Fibroblast of lung (primary cell): ENCODE measurements at regions not wholly inside any gene's neighbourhood (a gene's known extent, or its start where the extent isn't known, plus 50 kb on each side); places are given as distances from the start of the nearest gene placed in this dataset.

Experiments used
- DNase-seq, 2 donors: peaks; one replicate each; pipeline versions ENCODE4 v3.0.0 to v3.0.0-alpha.2; 2010; ENCODE audit warnings: low read depth in 2 of 2
- H2AFZ ChIP-seq: 2 replicates; pipeline ENCODE4 v1.5.1; 2012; ENCODE audit warnings: low read length, control low read depth, inconsistent platforms
- H3K27ac ChIP-seq: 2 replicates; pipeline ENCODE4 v1.5.1; 2011; ENCODE audit warnings: low read length, control low read depth; ENCODE audit not compliant: insufficient read depth
- H3K27me3 ChIP-seq: 2 replicates; pipeline ENCODE4 v1.5.1; 2011; ENCODE audit warnings: mild to moderate bottlenecking, low read length; ENCODE audit not compliant: control insufficient read depth, insufficient read depth
- H3K36me3 ChIP-seq: 2 replicates; pipeline ENCODE4 v1.5.1; 2011; ENCODE audit warnings: low read length; ENCODE audit not compliant: control insufficient read depth, insufficient read depth
- H3K4me1 ChIP-seq: 2 replicates; pipeline ENCODE4 v1.5.1; 2011; ENCODE audit warnings: low read length; ENCODE audit not compliant: control insufficient read depth, insufficient read depth; ENCODE audit errors: extremely low read depth
- H3K4me2 ChIP-seq: 2 replicates; pipeline ENCODE4 v1.5.1; 2011; ENCODE audit warnings: low read length, control low read depth; ENCODE audit not compliant: insufficient read depth; ENCODE audit errors: extremely low read depth
- H3K4me3 ChIP-seq, 4 experiments: fragments of 200-600 bp in 1 of 4; sonication (generic) in 1 of 4; replicated peaks in 1 of 4; 2 replicates each; pipeline ENCODE4 v1.5.1; 2011 to 2016; ENCODE audit warnings: low read length in 4 of 4, low read depth in 3 of 4, mild to moderate bottlenecking in 3 of 4, control low read depth in 2 of 4, inconsistent platforms in 1 of 4, mixed read lengths in 1 of 4; ENCODE audit not compliant: insufficient read depth in 1 of 4; ENCODE audit errors: control extremely low read depth in 1 of 4
- H3K79me2 ChIP-seq: 2 replicates; pipeline ENCODE4 v1.5.1; 2012; ENCODE audit warnings: mild to moderate bottlenecking, low read length, inconsistent platforms; ENCODE audit not compliant: control insufficient read depth, insufficient read depth
- H3K9ac ChIP-seq: 2 replicates; pipeline ENCODE4 v1.5.1; 2011; ENCODE audit warnings: mild to moderate bottlenecking, low read length, control low read depth; ENCODE audit not compliant: insufficient read depth
- H3K9me3 ChIP-seq: 2 replicates; pipeline ENCODE4 v1.5.1; 2012; ENCODE audit warnings: low read depth, low read length; ENCODE audit not compliant: control insufficient read depth, insufficient read depth
- H4K20me1 ChIP-seq: 2 replicates; pipeline ENCODE4 v1.5.1; 2011; ENCODE audit warnings: low read length; ENCODE audit not compliant: control insufficient read depth, insufficient read depth; ENCODE audit errors: extremely low read depth
- EZH2 ChIP-seq: IDR thresholded peaks from 2 replicates; pipeline ENCODE4 v1.5.1; 2012; ENCODE audit warnings: low read length, control low read depth, mild to moderate bottlenecking; ENCODE audit errors: missing control alignments
- TF ChIP-seq, protein P1 (sequence below), 2 donors: IDR thresholded peaks in 1 of 2; conservative IDR thresholded peaks in 1 of 2; 1 replicate in 1 of 2; 2 replicates in 1 of 2; pipeline ENCODE4 v1.5.1; 2011 to 2012; ENCODE audit warnings: low read length in 2 of 2, control low read depth in 1 of 2, inconsistent platforms in 1 of 2, low read depth in 1 of 2, mild to moderate bottlenecking in 1 of 2

- Histone ChIP-seq H3K9ac (no peak overlapping the region), H3K36me3 (no peaks in the 10 kb centered on the region), H3K9me3 (no peaks in the 10 kb centered on the region), H3K4me2 (no peak overlapping the region), H4K20me1 (no peaks in the 10 kb centered on the region), H3K79me2 (no peaks in the 10 kb centered on the region), H3K4me1 (no peaks in the 10 kb centered on the region), H3K4me3 (no peak overlapping the region), H2AFZ (no peak overlapping the region), H3K27ac (no peak overlapping the region), H3K27me3 (no peaks in the 10 kb centered on the region)
- DNase-seq: no peak
- TF ChIP-seq, protein P1, sequence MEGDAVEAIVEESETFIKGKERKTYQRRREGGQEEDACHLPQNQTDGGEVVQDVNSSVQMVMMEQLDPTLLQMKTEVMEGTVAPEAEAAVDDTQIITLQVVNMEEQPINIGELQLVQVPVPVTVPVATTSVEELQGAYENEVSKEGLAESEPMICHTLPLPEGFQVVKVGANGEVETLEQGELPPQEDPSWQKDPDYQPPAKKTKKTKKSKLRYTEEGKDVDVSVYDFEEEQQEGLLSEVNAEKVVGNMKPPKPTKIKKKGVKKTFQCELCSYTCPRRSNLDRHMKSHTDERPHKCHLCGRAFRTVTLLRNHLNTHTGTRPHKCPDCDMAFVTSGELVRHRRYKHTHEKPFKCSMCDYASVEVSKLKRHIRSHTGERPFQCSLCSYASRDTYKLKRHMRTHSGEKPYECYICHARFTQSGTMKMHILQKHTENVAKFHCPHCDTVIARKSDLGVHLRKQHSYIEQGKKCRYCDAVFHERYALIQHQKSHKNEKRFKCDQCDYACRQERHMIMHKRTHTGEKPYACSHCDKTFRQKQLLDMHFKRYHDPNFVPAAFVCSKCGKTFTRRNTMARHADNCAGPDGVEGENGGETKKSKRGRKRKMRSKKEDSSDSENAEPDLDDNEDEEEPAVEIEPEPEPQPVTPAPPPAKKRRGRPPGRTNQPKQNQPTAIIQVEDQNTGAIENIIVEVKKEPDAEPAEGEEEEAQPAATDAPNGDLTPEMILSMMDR (conservative IDR thresholded peaks at IDR 0.05 in 1 of 2, IDR thresholded peaks at IDR 0.05 in 1 of 2; ENCODE audit: low read depth in 1 of 2, low read length in 2 of 2): no peak
- no peak for TF ChIP-seq EZH2
Measured at GRCh38 chr5:75891736-75892135, 174.5 kb upstream of the POC5 start.

DNA sequence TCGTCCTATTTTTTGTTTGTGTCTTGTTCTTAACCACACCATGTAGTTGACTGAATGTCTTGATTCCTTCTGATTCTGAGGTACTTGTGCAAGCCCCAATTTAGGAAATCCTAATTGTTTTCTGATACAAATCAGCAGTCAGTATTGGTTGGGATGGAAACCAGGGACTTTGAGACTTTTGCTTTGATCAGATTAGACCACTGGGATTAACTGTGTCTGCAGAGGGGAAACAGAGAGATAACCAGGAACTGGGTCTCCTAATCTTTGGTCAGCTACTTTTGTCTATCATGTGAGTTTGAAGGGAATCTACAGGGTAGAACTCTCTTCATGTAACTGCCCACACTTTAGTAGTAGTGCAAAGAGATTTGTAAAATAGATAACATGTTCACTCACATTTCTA, 173.8 kb upstream of the POC5 start:
- no peak overlapping the region for H3K9ac ChIP-seq
- no peaks in the 10 kb centered on the region for H3K79me2 ChIP-seq
- no peaks in the 10 kb centered on the region for H4K20me1 ChIP-seq
- H3K36me3 ChIP-seq: no peaks in the 10 kb centered on the region
- no peaks in the 10 kb centered on the region for H3K4me1 ChIP-seq
- H2AFZ ChIP-seq: no peak overlapping the region
- H3K4me2 ChIP-seq: no peak overlapping the region
- TF ChIP-seq, protein P1 (conservative IDR thresholded peaks at IDR 0.05 in 1 of 2, IDR thresholded peaks at IDR 0.05 in 1 of 2; ENCODE audit: low read depth in 1 of 2, low read length in 2 of 2): no peak
- no peak for TF ChIP-seq EZH2
- no peak for DNase-seq
- H3K27ac ChIP-seq: no peak overlapping the region
- H3K27me3 ChIP-seq: no peaks in the 10 kb centered on the region
- no peak overlapping the region for H3K4me3 ChIP-seq
- no peaks in the 10 kb centered on the region for H3K9me3 ChIP-seq

DNA sequence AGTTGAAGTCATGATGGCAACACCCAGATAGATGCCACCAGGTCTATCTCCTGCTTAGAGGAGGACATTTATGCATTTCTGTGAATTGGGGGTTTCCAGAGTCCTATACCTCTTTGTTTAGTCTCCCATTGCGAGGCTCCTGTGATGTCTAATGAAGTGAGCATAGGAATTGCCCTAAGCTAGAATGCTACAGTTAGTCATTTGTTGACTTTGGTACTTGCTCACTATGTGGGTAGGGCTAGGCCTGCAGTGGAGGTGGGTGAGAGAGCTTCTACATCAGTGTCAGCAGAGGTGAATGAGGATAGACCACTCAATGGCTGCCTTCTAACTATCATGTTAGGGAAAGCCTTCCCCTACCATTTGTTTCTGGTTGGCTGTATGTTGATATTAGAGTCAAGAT, 173.3 kb upstream of the POC5 start:
- Histone ChIP-seq H3K27ac (no peak overlapping the region), H3K27me3 (no peaks in the 10 kb centered on the region), H3K4me3 (no peak overlapping the region), H2AFZ (no peak overlapping the region), H3K9ac (no peak overlapping the region), H3K9me3 (no peaks in the 10 kb centered on the region), H3K79me2 (no peaks in the 10 kb centered on the region), H3K36me3 (no peaks in the 10 kb centered on the region), H3K4me1 (no peaks in the 10 kb centered on the region), H4K20me1 (no peaks in the 10 kb centered on the region), H3K4me2 (no peak overlapping the region)
- TF ChIP-seq EZH2: no peak
- DNase-seq: no peak
